Type B pancreatic cell (in vitro differentiated cells): ENCODE measurements at regions not wholly inside any gene's neighbourhood (a gene's known extent, or its start where the extent isn't known, plus 50 kb on each side); places are given as distances from the start of the nearest gene placed in this dataset.

Source experiments
- DNase-seq: peaks from one replicate; pipeline ENCODE4 v3.0.0; 2021; ENCODE audit warnings: mixed read lengths; ENCODE audit not compliant: unreplicated experiment; ENCODE audit errors: extremely low spot score
- H3K27ac Mint-ChIP-seq: 2 replicates; pipeline ENCODE4 v1.8.0; 2021; ENCODE audit warnings: mild to moderate bottlenecking, mixed read lengths
- H3K27me3 Mint-ChIP-seq: 2 replicates; pipeline ENCODE4 v1.8.0; 2021; ENCODE audit warnings: mixed read lengths
- H3K36me3 Mint-ChIP-seq: 2 replicates; pipeline ENCODE4 v1.8.0; 2021; ENCODE audit warnings: mixed read lengths
- H3K4me1 Mint-ChIP-seq: one replicate; pipeline ENCODE4 v1.8.0; 2021; ENCODE audit warnings: mixed read lengths; ENCODE audit not compliant: unreplicated experiment
- H3K4me3 Mint-ChIP-seq: 2 replicates; pipeline ENCODE4 v1.8.0; 2021; ENCODE audit warnings: mild to moderate bottlenecking, mixed read lengths
- H3K9me3 Mint-ChIP-seq: 2 replicates; pipeline ENCODE4 v1.8.0; 2021; ENCODE audit warnings: mixed read lengths
- TF ChIP-seq, protein P1 (sequence below): fragments of 200-600 bp; sonication (generic); conservative IDR thresholded peaks from 2 replicates; pipeline ENCODE4 v1.5.0; 2021; ENCODE audit warnings: antibody characterized with exemption, mild to moderate bottlenecking

GRCh38 chr11:62030071-62030684, 62.7 kb upstream of the FTH1 start:
- H3K27me3 Mint-ChIP-seq, result no peaks in the 10 kb centered on the region
- TF ChIP-seq, protein P1, sequence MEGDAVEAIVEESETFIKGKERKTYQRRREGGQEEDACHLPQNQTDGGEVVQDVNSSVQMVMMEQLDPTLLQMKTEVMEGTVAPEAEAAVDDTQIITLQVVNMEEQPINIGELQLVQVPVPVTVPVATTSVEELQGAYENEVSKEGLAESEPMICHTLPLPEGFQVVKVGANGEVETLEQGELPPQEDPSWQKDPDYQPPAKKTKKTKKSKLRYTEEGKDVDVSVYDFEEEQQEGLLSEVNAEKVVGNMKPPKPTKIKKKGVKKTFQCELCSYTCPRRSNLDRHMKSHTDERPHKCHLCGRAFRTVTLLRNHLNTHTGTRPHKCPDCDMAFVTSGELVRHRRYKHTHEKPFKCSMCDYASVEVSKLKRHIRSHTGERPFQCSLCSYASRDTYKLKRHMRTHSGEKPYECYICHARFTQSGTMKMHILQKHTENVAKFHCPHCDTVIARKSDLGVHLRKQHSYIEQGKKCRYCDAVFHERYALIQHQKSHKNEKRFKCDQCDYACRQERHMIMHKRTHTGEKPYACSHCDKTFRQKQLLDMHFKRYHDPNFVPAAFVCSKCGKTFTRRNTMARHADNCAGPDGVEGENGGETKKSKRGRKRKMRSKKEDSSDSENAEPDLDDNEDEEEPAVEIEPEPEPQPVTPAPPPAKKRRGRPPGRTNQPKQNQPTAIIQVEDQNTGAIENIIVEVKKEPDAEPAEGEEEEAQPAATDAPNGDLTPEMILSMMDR, result no peak
- no peak overlapping the region for H3K27ac Mint-ChIP-seq
- H3K4me1 Mint-ChIP-seq, result peaks cover 7% of the 10 kb centered on the region
- H3K4me3 Mint-ChIP-seq, result no peak overlapping the region
- no peaks in the 10 kb centered on the region for H3K36me3 Mint-ChIP-seq
- DNase-seq, result no peak
- H3K9me3 Mint-ChIP-seq, result no peaks in the 10 kb centered on the region

DNA sequence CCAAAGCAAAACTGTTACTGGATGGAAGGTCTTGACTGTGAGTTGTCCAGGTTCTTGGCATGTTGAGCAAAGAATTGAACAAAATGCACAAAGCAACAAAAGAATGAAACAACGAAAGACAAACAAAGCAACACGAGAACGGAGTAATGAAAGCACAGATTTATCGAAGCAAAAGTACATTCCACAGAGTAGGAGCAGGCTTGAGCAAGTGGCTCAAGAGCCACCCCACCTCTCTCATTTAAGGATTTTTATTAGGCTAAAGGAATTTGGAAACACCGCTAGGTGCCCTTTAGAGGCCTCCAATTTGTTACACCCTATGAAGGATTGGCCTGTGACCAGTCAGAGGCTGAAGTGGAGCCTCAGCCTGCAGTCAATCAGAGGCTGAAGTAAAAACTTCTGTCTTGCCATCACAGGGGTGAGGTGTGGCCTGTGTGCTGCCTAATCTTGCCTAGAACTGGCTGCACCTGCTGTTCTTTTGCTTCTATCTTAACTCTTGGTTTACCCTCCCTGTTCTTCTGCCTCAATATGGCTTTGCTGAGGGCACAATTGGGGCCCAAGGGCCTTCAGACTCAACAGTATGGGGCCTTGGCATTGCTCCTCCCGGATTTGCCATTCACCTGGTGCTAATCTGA, 59.4 kb upstream of the FTH1 start:
- Mint-ChIP-seq H3K4me1 (peaks cover 7% of the 10 kb centered on the region), H3K27me3 (no peaks in the 10 kb centered on the region), H3K4me3 (no peak overlapping the region), H3K36me3 (no peaks in the 10 kb centered on the region), H3K9me3 (peaks cover 6% of the 10 kb centered on the region), H3K27ac (no peak overlapping the region)
- TF ChIP-seq, protein P1, result no peak
- DNase-seq, result no peak

DNA sequence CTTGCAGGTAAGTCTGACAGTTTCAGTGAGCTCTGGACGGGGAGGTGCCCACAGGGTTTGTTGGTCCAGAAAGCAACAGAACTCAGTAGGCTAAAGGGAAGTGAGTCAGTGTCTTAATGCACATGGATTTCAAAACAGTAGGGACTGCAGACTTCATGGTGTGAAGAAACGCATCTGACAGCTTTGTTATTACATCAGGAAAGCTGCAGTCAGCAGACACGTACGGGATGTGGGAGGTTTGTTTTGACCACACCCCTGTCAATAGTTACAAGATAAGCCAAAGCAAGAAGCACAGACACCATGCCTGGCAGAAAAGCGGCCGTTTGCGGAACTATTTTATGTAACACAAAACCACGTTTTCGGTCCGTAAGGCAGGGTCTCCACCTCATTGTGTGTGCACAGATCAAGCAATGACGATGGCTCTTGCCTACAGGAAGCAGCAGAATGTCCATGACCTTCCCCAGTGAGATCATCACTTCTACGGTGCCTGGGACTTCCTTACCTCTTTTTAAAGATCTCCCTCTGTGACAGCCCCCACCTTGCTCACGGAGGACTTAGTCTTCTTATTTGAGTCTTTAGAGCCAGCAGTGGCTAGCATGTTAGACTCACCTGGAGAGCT, 58.2 kb upstream of the FTH1 start:
- no peak for DNase-seq
- peak overlapping the region; percentile 82 for H3K27ac Mint-ChIP-seq
- peaks cover 6% of the 10 kb centered on the region for H3K9me3 Mint-ChIP-seq
- no peak overlapping the region for H3K4me3 Mint-ChIP-seq
- peaks cover 7% of the 10 kb centered on the region for H3K4me1 Mint-ChIP-seq
- TF ChIP-seq, protein P1, result no peak
- no peaks in the 10 kb centered on the region for H3K27me3 Mint-ChIP-seq
- H3K36me3 Mint-ChIP-seq, result no peaks in the 10 kb centered on the region

DNA sequence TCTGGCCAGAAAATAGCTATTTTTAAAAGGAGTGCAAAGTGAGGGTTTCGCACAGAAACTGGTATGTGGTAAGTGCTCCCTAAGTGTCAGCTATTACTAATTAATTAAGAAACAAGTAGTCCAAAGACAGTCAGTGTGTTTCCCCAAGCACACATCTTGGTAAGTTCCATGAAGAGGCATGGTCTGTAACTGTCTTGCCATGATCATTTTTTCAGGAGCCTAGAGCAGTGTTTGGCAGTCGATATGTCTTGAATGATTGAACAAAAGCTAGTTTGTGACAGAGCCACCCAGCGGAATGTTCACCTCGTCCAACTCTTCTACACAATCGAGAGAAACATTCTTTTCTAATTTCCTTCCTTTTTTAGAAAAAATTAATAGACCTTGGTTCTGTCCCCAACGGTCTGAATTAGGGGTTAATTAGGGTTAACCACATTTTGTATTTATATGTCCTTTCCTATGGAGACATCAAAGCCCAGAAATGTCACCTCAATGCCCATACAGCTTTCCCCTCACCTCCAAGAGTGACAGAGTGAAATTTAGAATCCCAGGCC, 57.6 kb upstream of the FTH1 start:
- TF ChIP-seq, protein P1, result no peak

DNA sequence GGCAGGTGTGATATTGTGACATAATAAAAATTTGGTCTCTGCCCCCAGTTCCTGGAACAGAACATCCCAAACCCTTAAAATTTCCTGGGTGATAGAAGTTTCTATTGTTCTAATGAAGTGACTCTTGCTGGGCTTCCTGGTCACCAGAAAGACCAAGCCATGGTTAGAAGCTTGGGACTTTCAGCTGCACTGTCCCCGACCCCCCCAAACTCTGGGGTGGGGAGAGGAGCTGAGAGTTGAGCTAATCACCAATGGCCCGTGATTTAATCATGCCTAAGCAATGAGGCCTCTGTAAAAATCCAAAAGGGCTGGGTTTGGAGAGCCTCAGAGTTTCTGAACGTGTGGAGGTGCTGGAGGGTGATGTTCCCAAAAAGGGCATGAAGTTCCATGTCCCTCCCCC, 54.8 kb upstream of the FTH1 start:
- Mint-ChIP-seq H3K27me3 (no peaks in the 10 kb centered on the region), H3K9me3 (peaks cover 10% of the 10 kb centered on the region), H3K4me3 (no peak overlapping the region), H3K36me3 (peaks cover 3% of the 10 kb centered on the region), H3K27ac (no peak overlapping the region), H3K4me1 (peaks cover 8% of the 10 kb centered on the region)
- DNase-seq, result no peak
- TF ChIP-seq, protein P1, result no peak

More for the DNA sequence above, 57.6 kb upstream of the FTH1 start:
- Mint-ChIP-seq H3K4me1 (peaks cover 7% of the 10 kb centered on the region), H3K9me3 (peaks cover 6% of the 10 kb centered on the region), H3K27me3 (no peaks in the 10 kb centered on the region), H3K4me3 (no peak overlapping the region), H3K27ac (peak overlapping the region; percentile 82), H3K36me3 (no peaks in the 10 kb centered on the region)
- no peak for DNase-seq
